Brain microvascular endothelial cell (primary cell): ENCODE measurements at regions not wholly inside any gene's neighbourhood (a gene's known extent, or its start where the extent isn't known, plus 50 kb on each side); places are given as distances from the start of the nearest gene placed in this dataset.

Experiments used
- DNase-seq: peaks from one replicate; pipeline ENCODE4 v3.0.0-alpha.2; 2020
- H3K27ac ChIP-seq: fragments of 250-450 bp; sonication (Bioruptor Pico); 2 replicates; pipeline ENCODE4 v1.5.1; 2020; ENCODE audit warnings: mild to moderate bottlenecking, moderate library complexity
- H3K27me3 ChIP-seq: fragments of 250-450 bp; sonication (Bioruptor Pico); replicated peaks from 2 replicates; pipeline ENCODE4 v1.5.1; 2020; ENCODE audit warnings: mild to moderate bottlenecking
- H3K36me3 ChIP-seq: fragments of 250-450 bp; sonication (Bioruptor Pico); replicated peaks from 2 replicates; pipeline ENCODE4 v1.5.1; 2020; ENCODE audit warnings: mild to moderate bottlenecking
- H3K4me3 ChIP-seq: 2 replicates; pipeline ENCODE4 v1.5.1; 2011; ENCODE audit warnings: low read depth, mild to moderate bottlenecking, control low read depth, low read length, moderate library complexity
- in situ Hi-C: cut with HindIII; loops from 2 replicates; pipeline ENCODE4 v1.10.0; 2017; ENCODE audit warnings: low sequenced_read_pairs, low pct_ligation_motif_present
- TF ChIP-seq, protein P1 (sequence below): IDR thresholded peaks from 2 replicates; pipeline ENCODE4 v1.5.1; 2011; ENCODE audit warnings: low read depth, mild to moderate bottlenecking, moderate library complexity, low read length, control low read depth, inconsistent platforms; ENCODE audit errors: missing control alignments

DNA sequence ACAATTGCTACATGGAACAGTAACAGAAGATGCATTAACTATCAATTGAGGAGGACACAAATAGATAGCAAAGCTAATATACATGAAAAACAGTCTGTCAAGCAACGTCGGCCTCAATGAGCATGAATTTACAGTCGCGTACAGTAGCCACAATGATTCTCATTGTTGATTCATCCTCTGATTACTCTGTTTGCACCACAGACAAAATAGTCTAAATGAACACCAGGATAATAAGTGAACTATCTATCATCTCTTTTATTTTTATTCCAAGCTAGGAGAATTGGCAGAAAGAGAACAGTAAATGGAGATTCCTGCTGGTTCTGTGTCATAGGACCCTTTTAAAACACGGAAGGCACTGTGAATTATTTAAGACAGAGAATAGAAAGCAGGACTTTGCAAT is 108.5 kb downstream of the EVX1 start:
- peaks cover 3% of the 10 kb centered on the region for H3K27me3 ChIP-seq
- no peak overlapping the region for H3K4me3 ChIP-seq
- in situ Hi-C loops: no loop called here
- H3K36me3 ChIP-seq: no peaks in the 10 kb centered on the region
- no peak for DNase-seq
- no peak overlapping the region for H3K27ac ChIP-seq
- TF ChIP-seq, protein P1, sequence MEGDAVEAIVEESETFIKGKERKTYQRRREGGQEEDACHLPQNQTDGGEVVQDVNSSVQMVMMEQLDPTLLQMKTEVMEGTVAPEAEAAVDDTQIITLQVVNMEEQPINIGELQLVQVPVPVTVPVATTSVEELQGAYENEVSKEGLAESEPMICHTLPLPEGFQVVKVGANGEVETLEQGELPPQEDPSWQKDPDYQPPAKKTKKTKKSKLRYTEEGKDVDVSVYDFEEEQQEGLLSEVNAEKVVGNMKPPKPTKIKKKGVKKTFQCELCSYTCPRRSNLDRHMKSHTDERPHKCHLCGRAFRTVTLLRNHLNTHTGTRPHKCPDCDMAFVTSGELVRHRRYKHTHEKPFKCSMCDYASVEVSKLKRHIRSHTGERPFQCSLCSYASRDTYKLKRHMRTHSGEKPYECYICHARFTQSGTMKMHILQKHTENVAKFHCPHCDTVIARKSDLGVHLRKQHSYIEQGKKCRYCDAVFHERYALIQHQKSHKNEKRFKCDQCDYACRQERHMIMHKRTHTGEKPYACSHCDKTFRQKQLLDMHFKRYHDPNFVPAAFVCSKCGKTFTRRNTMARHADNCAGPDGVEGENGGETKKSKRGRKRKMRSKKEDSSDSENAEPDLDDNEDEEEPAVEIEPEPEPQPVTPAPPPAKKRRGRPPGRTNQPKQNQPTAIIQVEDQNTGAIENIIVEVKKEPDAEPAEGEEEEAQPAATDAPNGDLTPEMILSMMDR: no peak

DNA sequence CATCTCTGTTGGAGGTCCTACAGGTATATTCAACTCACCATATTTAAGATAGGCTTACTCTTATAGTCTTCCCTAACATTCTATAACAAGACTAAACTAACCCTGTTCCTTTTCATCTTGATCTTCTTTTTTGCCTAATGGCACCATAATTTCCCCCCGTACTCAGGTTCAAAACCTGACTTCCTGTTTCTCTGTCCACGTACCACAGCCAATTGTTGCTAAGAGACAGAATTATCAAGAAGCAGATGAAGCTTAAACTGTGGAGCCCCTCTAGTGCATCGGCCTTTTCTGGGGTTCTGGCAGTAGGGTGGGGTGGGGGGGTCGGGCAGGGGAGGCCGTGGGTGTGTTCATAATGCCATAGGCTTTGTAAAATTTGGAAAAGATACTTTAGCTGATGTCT is 109.2 kb downstream of the EVX1 start:
- Histone ChIP-seq H3K36me3 (no peaks in the 10 kb centered on the region), H3K27ac (no peak overlapping the region), H3K4me3 (no peak overlapping the region), H3K27me3 (peaks cover 3% of the 10 kb centered on the region)
- in situ Hi-C loops: no loop called here
- DNase-seq: no peak
- TF ChIP-seq, protein P1: no peak

DNA sequence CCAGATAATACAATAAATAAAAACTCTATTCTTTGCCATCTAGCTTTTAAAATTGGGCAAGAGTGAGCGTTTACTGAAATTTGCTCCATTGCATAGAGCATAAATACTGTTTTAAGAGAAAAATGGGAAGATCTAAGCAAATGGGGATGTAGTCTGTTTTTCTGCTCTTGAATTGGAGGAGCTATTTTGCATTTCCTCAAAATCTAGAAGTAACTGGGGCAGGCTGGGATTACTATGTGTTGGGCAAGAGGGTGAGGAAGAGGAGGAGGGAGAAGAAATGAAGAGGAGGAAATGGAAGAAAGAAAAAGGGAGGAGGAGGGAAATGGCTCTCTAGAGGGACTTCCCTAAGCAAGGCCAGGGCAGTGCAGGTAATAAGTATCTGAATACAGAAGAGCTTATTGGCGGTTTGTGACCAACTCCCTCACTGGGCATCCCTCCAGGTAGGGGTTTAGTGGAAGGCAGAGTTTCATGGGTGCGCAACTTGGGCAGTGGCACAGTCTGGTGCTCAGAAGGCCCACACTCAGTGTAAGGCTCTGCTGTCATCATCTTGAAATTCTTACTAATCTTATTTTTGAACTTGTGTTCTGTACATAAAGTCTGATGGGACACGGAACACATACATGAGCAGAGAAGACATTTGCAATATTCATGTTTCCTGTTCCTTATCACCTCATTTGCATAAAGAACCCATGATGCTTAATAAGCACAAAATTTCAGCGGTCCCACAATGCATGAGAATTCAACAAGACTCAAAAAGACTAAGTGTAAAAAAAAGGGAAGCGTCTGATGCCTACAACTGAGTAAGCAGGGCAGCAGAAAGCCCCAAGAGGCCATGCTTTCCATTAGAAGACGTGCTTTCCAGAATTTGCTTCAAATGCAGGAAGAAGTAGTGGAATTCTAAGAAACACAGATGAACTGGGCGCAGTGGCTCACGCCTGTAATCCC is 116.9 kb downstream of the EVX1 start:
- H3K27me3 ChIP-seq: no peaks in the 10 kb centered on the region
- H3K4me3 ChIP-seq: no peak overlapping the region
- no peaks in the 10 kb centered on the region for H3K36me3 ChIP-seq
- in situ Hi-C loops: no loop called here
- no peak for DNase-seq
- no peak overlapping the region for H3K27ac ChIP-seq
- TF ChIP-seq, protein P1: no peak

DNA sequence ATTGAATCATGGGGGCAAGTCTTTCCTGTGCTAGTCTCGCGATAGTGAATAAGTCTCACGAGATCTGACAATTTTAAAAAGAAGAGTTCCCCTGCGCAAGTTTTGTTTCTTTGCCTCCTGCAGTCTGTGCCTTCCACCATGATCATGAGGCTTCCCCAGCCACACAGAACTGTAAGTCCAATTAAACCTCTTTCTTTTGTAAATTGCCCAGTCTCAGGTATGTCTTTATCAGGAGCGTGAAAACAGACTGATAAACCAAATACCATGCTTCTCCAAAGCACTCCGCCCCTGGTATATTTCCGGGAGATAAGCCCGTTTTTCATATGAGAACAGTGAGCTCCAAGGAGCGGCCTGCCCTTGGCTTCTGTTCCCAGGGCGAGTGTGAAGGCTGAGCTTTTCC is 118.9 kb downstream of the EVX1 start:
- H3K27me3 ChIP-seq: no peaks in the 10 kb centered on the region
- in situ Hi-C loops: no loop called here
- no peak overlapping the region for H3K4me3 ChIP-seq
- TF ChIP-seq, protein P1: no peak
- DNase-seq: no peak
- H3K27ac ChIP-seq: no peak overlapping the region
- H3K36me3 ChIP-seq: no peaks in the 10 kb centered on the region

DNA sequence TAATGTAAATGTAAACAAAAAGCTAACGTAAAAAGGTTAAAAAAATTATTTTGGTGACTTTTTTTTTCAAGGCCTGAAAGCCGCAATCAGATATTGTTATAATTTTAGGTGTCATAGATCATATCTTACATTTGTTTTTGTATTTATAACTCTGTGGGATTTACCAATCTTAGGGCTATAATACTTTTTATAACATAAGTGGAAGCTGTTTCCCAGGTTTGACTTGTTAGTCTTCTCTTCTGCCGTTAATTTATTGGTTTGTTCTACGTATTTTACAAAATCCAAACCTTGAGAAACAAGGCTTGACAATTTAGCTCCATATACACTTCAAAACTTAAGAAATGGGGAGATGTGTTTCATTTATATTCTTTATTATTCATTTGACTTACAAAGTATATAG is 119.4 kb downstream of the EVX1 start:
- TF ChIP-seq, protein P1: no peak
- H3K27me3 ChIP-seq: no peaks in the 10 kb centered on the region
- no peak for DNase-seq
- no peak overlapping the region for H3K4me3 ChIP-seq
- H3K27ac ChIP-seq: no peak overlapping the region
- in situ Hi-C loops: no loop called here
- H3K36me3 ChIP-seq: no peaks in the 10 kb centered on the region
